Loucy (cell line): ENCODE measurements at regions not wholly inside any gene's neighbourhood (a gene's known extent, or its start where the extent isn't known, plus 50 kb on each side); places are given as distances from the start of the nearest gene placed in this dataset.

Experiments
- CTCF ChIP-seq: fragments of 200-600 bp; sonication (generic); conservative IDR thresholded peaks from 2 replicates; pipeline ENCODE4 v1.5.1; 2014; ENCODE audit warnings: mild to moderate bottlenecking, antibody characterized with exemption, low read length
- EZH2phosphoT487 ChIP-seq: fragments of 200-600 bp; IDR thresholded peaks from 2 replicates; pipeline ENCODE4 v1.6.1; 2018; ENCODE audit warnings: antibody characterized with exemption, mild to moderate bottlenecking, moderate library complexity, borderline replicate concordance

- TF ChIP-seq CTCF, result no peak
- no peak for TF ChIP-seq EZH2phosphoT487
These were observed 360.6 kb upstream of the HNRNPA3 start for GRCh38 chr2:176851889-176852483.
